ENCODE measurements at regions not wholly inside any gene's neighbourhood (a gene's known extent, or its start where the extent isn't known, plus 50 kb on each side); places are given as distances from the start of the nearest gene placed in this dataset.

DNA sequence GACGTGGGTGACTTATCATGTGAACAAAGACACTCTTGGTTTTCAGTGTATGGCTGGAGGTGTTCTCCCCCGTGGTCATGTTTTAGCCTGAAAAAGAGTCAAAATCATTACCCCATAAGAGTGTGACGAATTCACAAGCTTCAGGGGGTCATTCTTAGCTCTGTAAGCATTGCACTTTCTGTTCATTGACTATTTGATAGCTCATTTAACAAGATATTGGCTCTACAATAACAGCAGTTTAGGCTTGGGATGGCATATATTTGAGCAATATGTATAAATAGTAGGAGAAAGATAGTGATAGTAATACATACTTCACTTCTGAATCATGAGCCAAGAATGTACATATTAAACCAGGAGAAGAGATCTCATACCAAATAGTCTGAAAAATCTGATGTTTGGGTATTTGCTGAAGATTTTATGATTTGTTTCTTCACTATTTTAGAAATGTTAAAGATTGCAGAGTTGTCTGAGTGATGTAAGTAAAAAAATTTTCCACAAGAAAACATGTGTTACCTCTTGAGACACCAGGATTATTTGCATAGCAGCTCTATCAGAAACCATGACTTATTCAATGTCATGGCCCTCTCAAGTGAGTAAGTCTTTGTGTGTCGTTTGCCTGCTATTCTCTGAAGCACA is 996.0 kb downstream of the OTOL1 start:
- H3K27me3 ChIP-seq: no peaks in the 10 kb centered on the region
- H3K79me2 ChIP-seq (ENCODE audit: low read depth): no peaks in the 10 kb centered on the region
- H3K9ac ChIP-seq: no peak overlapping the region
- H3K27ac ChIP-seq: no peak overlapping the region
- H3K27me3 Mint-ChIP-seq (ENCODE audit: insufficient read depth, low read depth): no peaks in the 10 kb centered on the region
- H3K4me3 ChIP-seq: no peak overlapping the region
- no peak overlapping the region for H3K27ac Mint-ChIP-seq
- H3K4me3 Mint-ChIP-seq: no peak overlapping the region
- no peaks in the 10 kb centered on the region for H3F3A ChIP-seq (ENCODE audit: low read depth)
- H3K9me3 ChIP-seq (ENCODE audit: low read depth): no peaks in the 10 kb centered on the region
- peaks cover 6% of the 10 kb centered on the region for H3K9me3 Mint-ChIP-seq
- H3K4me1 ChIP-seq: no peaks in the 10 kb centered on the region
- no peaks in the 10 kb centered on the region for H4K20me1 ChIP-seq (ENCODE audit: low read depth)
- peaks cover 15% of the 10 kb centered on the region for H3K4me1 Mint-ChIP-seq
- TF ChIP-seq, protein P1, sequence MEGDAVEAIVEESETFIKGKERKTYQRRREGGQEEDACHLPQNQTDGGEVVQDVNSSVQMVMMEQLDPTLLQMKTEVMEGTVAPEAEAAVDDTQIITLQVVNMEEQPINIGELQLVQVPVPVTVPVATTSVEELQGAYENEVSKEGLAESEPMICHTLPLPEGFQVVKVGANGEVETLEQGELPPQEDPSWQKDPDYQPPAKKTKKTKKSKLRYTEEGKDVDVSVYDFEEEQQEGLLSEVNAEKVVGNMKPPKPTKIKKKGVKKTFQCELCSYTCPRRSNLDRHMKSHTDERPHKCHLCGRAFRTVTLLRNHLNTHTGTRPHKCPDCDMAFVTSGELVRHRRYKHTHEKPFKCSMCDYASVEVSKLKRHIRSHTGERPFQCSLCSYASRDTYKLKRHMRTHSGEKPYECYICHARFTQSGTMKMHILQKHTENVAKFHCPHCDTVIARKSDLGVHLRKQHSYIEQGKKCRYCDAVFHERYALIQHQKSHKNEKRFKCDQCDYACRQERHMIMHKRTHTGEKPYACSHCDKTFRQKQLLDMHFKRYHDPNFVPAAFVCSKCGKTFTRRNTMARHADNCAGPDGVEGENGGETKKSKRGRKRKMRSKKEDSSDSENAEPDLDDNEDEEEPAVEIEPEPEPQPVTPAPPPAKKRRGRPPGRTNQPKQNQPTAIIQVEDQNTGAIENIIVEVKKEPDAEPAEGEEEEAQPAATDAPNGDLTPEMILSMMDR (IDR thresholded peaks at IDR 0.05): no peak
- TF ChIP-seq EZH2 (IDR thresholded peaks at IDR 0.05) (no peak), EZH2phosphoT487 (IDR thresholded peaks at IDR 0.05) (no peak)
- no peaks in the 10 kb centered on the region for H3K36me3 Mint-ChIP-seq
- H3K4me2 ChIP-seq: no peak overlapping the region
- DNase-seq (ENCODE audit: low spot score): no peak
- no peaks in the 10 kb centered on the region for H3K36me3 ChIP-seq
- H2AFZ ChIP-seq (replicated peaks): no peak overlapping the region

DNA sequence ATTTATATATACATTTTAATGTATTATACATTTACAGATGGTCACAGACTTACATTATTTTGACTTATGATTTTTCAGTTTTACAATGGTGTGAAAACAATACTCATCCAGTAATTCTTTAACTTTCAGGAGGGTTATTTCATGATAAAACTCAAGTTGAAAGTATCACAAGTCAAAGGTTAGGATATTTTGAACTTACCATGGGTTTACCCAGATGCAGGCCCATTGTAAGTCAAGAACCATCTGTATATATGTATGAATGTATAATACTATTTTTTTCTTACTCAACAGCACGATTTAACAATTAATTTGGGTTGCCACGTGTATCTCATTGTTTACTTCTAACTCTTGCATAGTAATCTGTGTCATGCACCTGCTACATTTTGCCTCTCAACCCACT is 1002.0 kb downstream of the OTOL1 start:
- H2AFZ ChIP-seq (replicated peaks): no peak overlapping the region
- no peak overlapping the region for H3K27ac Mint-ChIP-seq
- H3K4me1 ChIP-seq: no peaks in the 10 kb centered on the region
- no peak for DNase-seq (ENCODE audit: low spot score)
- H3K79me2 ChIP-seq (ENCODE audit: low read depth): no peaks in the 10 kb centered on the region
- H3K27me3 Mint-ChIP-seq (ENCODE audit: insufficient read depth, low read depth): no peaks in the 10 kb centered on the region
- no peak overlapping the region for H3K4me3 Mint-ChIP-seq
- no peaks in the 10 kb centered on the region for H3K36me3 Mint-ChIP-seq
- no peaks in the 10 kb centered on the region for H3K36me3 ChIP-seq
- H3K27ac ChIP-seq: no peak overlapping the region
- no peak overlapping the region for H3K4me3 ChIP-seq
- no peaks in the 10 kb centered on the region for H3K9me3 ChIP-seq (ENCODE audit: low read depth)
- TF ChIP-seq EZH2 (IDR thresholded peaks at IDR 0.05): no peak
- TF ChIP-seq EZH2phosphoT487 (IDR thresholded peaks at IDR 0.05): no peak
- TF ChIP-seq, protein P1 (IDR thresholded peaks at IDR 0.05): no peak
- H3K4me2 ChIP-seq: no peak overlapping the region
- no peaks in the 10 kb centered on the region for H3K4me1 Mint-ChIP-seq
- no peak overlapping the region for H3K9ac ChIP-seq
- peaks cover 15% of the 10 kb centered on the region for H3K9me3 Mint-ChIP-seq
- no peaks in the 10 kb centered on the region for H4K20me1 ChIP-seq (ENCODE audit: low read depth)
- no peaks in the 10 kb centered on the region for H3F3A ChIP-seq (ENCODE audit: low read depth)
- no peaks in the 10 kb centered on the region for H3K27me3 ChIP-seq

DNA sequence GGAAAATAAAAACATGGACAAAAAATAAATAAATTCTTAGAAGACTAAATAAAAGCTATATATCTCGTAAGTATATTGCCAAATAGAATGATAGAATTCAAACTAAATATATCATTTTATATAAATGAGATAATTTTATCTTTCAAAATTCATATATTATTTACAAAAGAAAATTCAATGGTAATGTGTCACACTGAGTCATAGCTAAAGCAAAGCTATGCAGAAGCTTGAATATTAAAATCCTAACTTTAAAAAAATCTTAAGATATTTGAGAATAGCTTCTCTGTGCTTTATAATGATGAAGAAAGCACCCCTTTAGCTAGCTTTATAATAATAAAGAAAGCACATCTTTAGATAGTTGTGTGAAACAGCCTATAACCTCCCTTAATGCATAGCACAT is 1010.8 kb downstream of the OTOL1 start:
- Histone ChIP-seq H3K27me3 (no peaks in the 10 kb centered on the region), H3K4me1 (no peaks in the 10 kb centered on the region), H4K20me1 (ENCODE audit: low read depth) (no peaks in the 10 kb centered on the region), H3K9ac (no peak overlapping the region), H3K4me2 (no peak overlapping the region), H2AFZ (replicated peaks) (no peak overlapping the region), H3K27ac (no peak overlapping the region), H3K79me2 (ENCODE audit: low read depth) (no peaks in the 10 kb centered on the region), H3K9me3 (ENCODE audit: low read depth) (peaks cover 3% of the 10 kb centered on the region), H3K4me3 (no peak overlapping the region), H3F3A (ENCODE audit: low read depth) (no peaks in the 10 kb centered on the region), H3K36me3 (no peaks in the 10 kb centered on the region)
- H3K4me1 Mint-ChIP-seq: no peaks in the 10 kb centered on the region
- no peak overlapping the region for H3K27ac Mint-ChIP-seq
- H3K9me3 Mint-ChIP-seq: peaks cover 11% of the 10 kb centered on the region
- no peak overlapping the region for H3K4me3 Mint-ChIP-seq
- no peaks in the 10 kb centered on the region for H3K36me3 Mint-ChIP-seq
- no peak for DNase-seq (ENCODE audit: low spot score)
- no peaks in the 10 kb centered on the region for H3K27me3 Mint-ChIP-seq (ENCODE audit: insufficient read depth, low read depth)
- TF ChIP-seq, protein P1 (IDR thresholded peaks at IDR 0.05): no peak
- TF ChIP-seq EZH2phosphoT487 (IDR thresholded peaks at IDR 0.05): no peak
- no peak for TF ChIP-seq EZH2 (IDR thresholded peaks at IDR 0.05)
